ENCODE measurements at regions not wholly inside any gene's neighbourhood (a gene's known extent, or its start where the extent isn't known, plus 50 kb on each side); places are given as distances from the start of the nearest gene placed in this dataset.
"Not testable (repeated sequence)": the region's sequence is repeated elsewhere in the genome, so short reads cannot be mapped to it uniquely, and the experiment has no call there.

- not testable (repeated sequence) for DNase-seq (ENCODE audit: low spot score)
Measured at GRCh38 chr9:6103911-6104310, 88.5 kb upstream of the RANBP6 start.

- DNase-seq (ENCODE audit: low spot score) = not testable (repeated sequence)
Measured at GRCh38 chr9:6102336-6102987, 87.0 kb upstream of the RANBP6 start.

- not testable (repeated sequence) for DNase-seq (ENCODE audit: low spot score)
Measured at GRCh38 chr9:6101725-6102124, 86.3 kb upstream of the RANBP6 start.

GRCh38 chr9:6099346-6099745 is 83.9 kb upstream of the RANBP6 start:
- not testable (repeated sequence) for DNase-seq (ENCODE audit: low spot score)

GRCh38 chr9:6098431-6098830 is 83.0 kb upstream of the RANBP6 start:
- DNase-seq (ENCODE audit: low spot score) = no peak

GRCh38 chr9:6096821-6097220 is 81.4 kb upstream of the RANBP6 start:
- no peak for DNase-seq (ENCODE audit: low spot score)

GRCh38 chr9:6090277-6091210 is 75.1 kb upstream of the RANBP6 start:
- DNase-seq (ENCODE audit: low spot score) = no peak

GRCh38 chr9:6089300-6089699 is 73.9 kb upstream of the RANBP6 start:
- DNase-seq (ENCODE audit: low spot score) = no peak

GRCh38 chr9:6086006-6086655 is 70.7 kb upstream of the RANBP6 start:
- DNase-seq (ENCODE audit: low spot score) = no peak

GRCh38 chr9:6080154-6080716 is 64.8 kb upstream of the RANBP6 start:
- peak; percentile 21 for DNase-seq (ENCODE audit: low spot score)

GRCh38 chr9:6079386-6079785 is 64.0 kb upstream of the RANBP6 start:
- DNase-seq (ENCODE audit: low spot score) = no peak

- DNase-seq (ENCODE audit: low spot score) = no peak
Measured at GRCh38 chr9:6078382-6079105, 63.1 kb upstream of the RANBP6 start.

- no peak for DNase-seq (ENCODE audit: low spot score)
Measured at GRCh38 chr9:6076851-6077250, 61.4 kb upstream of the RANBP6 start.

GRCh38 chr9:6073731-6074130 is 58.3 kb upstream of the RANBP6 start:
- DNase-seq (ENCODE audit: low spot score) = no peak

- no peak for DNase-seq (ENCODE audit: low spot score)
Measured at GRCh38 chr9:6072865-6073264, 57.4 kb upstream of the RANBP6 start.

- DNase-seq (ENCODE audit: low spot score) = no peak
Measured at GRCh38 chr9:6072453-6072852, 57.0 kb upstream of the RANBP6 start.

- no peak for DNase-seq (ENCODE audit: low spot score)
Measured at GRCh38 chr9:6068983-6069382, 53.6 kb upstream of the RANBP6 start.

- no peak for DNase-seq (ENCODE audit: low spot score)
Measured at GRCh38 chr9:6067426-6067825, 52.0 kb upstream of the RANBP6 start.
